GM23338 (cell line): ENCODE measurements at regions not wholly inside any gene's neighbourhood (a gene's known extent, or its start where the extent isn't known, plus 50 kb on each side); places are given as distances from the start of the nearest gene placed in this dataset.

ENCODE experiments used
- ATAC-seq: fragments of 200-7000 bp; cut with Tn5 transposase; 3 replicates; pipeline ENCODE4 v1.9.1; 2020
- DNase-seq: peaks from one replicate; pipeline ENCODE4 v3.0.0-alpha.2; 2015; ENCODE audit warnings: low spot score
- H2AFZ ChIP-seq: fragments of 200-600 bp; sonication (generic); 2 replicates; pipeline ENCODE4 v1.8.0; 2016; ENCODE audit warnings: antibody characterized with exemption, mild to moderate bottlenecking, moderate library complexity
- H3F3A ChIP-seq: fragments of 200-600 bp; sonication (generic); replicated peaks from 2 replicates; pipeline ENCODE4 v1.8.0; 2017; ENCODE audit warnings: antibody characterized with exemption, mixed run types, low read depth
- H3K27ac ChIP-seq: fragments of 200-600 bp; sonication (generic); 2 replicates; pipeline ENCODE4 v1.6.1; 2016; ENCODE audit warnings: low read depth
- H3K27me3 ChIP-seq: fragments of 200-600 bp; sonication (generic); 2 replicates; pipeline ENCODE4 v1.8.0; 2016; ENCODE audit warnings: mild to moderate bottlenecking, mixed run types, moderate library complexity; ENCODE audit not compliant: insufficient read depth
- H3K36me3 ChIP-seq: fragments of 200-600 bp; sonication (generic); 2 replicates; pipeline ENCODE4 v1.8.0; 2016; ENCODE audit warnings: mild to moderate bottlenecking; ENCODE audit not compliant: insufficient read depth
- H3K4me1 ChIP-seq: fragments of 200-600 bp; sonication (generic); 2 replicates; pipeline ENCODE4 v1.8.0; 2016; ENCODE audit warnings: mild to moderate bottlenecking, moderate library complexity; ENCODE audit not compliant: insufficient read depth
- H3K4me2 ChIP-seq: fragments of 200-600 bp; sonication (generic); 2 replicates; pipeline ENCODE4 v1.7.1; 2017; ENCODE audit warnings: mixed run types
- H3K4me3 ChIP-seq: fragments of 200-600 bp; sonication (generic); 2 replicates; pipeline ENCODE4 v1.6.1; 2016; ENCODE audit warnings: mixed run types
- H3K79me2 ChIP-seq: fragments of 200-600 bp; sonication (generic); replicated peaks from 2 replicates; pipeline ENCODE4 v1.8.0; 2017; ENCODE audit warnings: mild to moderate bottlenecking; ENCODE audit not compliant: insufficient read depth
- H3K9me2 ChIP-seq: fragments of 200-600 bp; sonication (generic); 2 replicates; pipeline ENCODE4 v1.8.0; 2017; ENCODE audit not compliant: insufficient read depth
- H4K20me1 ChIP-seq: fragments of 200-600 bp; sonication (generic); replicated peaks from 2 replicates; pipeline ENCODE4 v1.8.0; 2017; ENCODE audit warnings: mild to moderate bottlenecking; ENCODE audit not compliant: insufficient read depth
- H3K27ac Mint-ChIP-seq: 2 replicates; pipeline ENCODE4 v1.8.0; 2020; ENCODE audit warnings: inconsistent platforms, mild to moderate bottlenecking, moderate library complexity, mixed read lengths
- H3K27me3 Mint-ChIP-seq: 3 replicates; pipeline ENCODE4 v1.8.0; 2022; ENCODE audit warnings: low read depth, mild to moderate bottlenecking, moderate library complexity, mixed read lengths, inconsistent platforms; ENCODE audit not compliant: insufficient read depth, poor library complexity
- H3K36me3 Mint-ChIP-seq: 3 replicates; pipeline ENCODE4 v1.8.0; 2021; ENCODE audit warnings: low read depth, mild to moderate bottlenecking, inconsistent platforms, moderate library complexity, mixed read lengths
- H3K4me1 Mint-ChIP-seq: 3 replicates; pipeline ENCODE4 v1.8.0; 2020; ENCODE audit warnings: mild to moderate bottlenecking, inconsistent platforms, mixed read lengths
- H3K4me3 Mint-ChIP-seq: 3 replicates; pipeline ENCODE4 v1.8.0; 2021; ENCODE audit warnings: moderate library complexity, mild to moderate bottlenecking, inconsistent platforms, mixed read lengths
- H3K9me3 Mint-ChIP-seq: 3 replicates; pipeline ENCODE4 v1.8.0; 2020; ENCODE audit warnings: moderate library complexity, mild to moderate bottlenecking, inconsistent platforms, mixed read lengths
- CREB1 ChIP-seq: fragments of 250-450 bp; sonication (Bioruptor Pico); IDR thresholded peaks from 2 replicates; pipeline ENCODE4 v1.5.0; 2020; ENCODE audit warnings: low read depth, mild to moderate bottlenecking, moderate library complexity
- CTCF ChIP-seq, 2 experiments: fragments of 200-600 bp in 1 of 2; sonication (generic) in 1 of 2; conservative IDR thresholded peaks; 2 replicates each; pipeline versions ENCODE4 v1.5.1 to v1.6.1; 2016 to 2017; ENCODE audit warnings: antibody characterized with exemption in 2 of 2, low read depth in 2 of 2, mild to moderate bottlenecking in 2 of 2, moderate library complexity in 1 of 2
- ETS1 ChIP-seq: IDR thresholded peaks from 2 replicates; pipeline ENCODE4 v1.6.1; 2016; ENCODE audit warnings: antibody characterized with exemption
- EZH2 ChIP-seq: fragments of 200-600 bp; sonication (generic); IDR thresholded peaks from one replicate; pipeline ENCODE4 v1.8.0; 2017; ENCODE audit warnings: antibody characterized with exemption, mild to moderate bottlenecking, low read depth; ENCODE audit not compliant: unreplicated experiment
- EZH2phosphoT487 ChIP-seq: fragments of 200-600 bp; sonication (generic); IDR thresholded peaks from one replicate; pipeline ENCODE4 v1.8.1; 2018; ENCODE audit warnings: antibody characterized with exemption; ENCODE audit not compliant: unreplicated experiment
- JUNB ChIP-seq: IDR thresholded peaks from one replicate; pipeline ENCODE4 v1.6.1; 2016; ENCODE audit warnings: antibody characterized with exemption; ENCODE audit not compliant: unreplicated experiment
- NANOG ChIP-seq: IDR thresholded peaks from 2 replicates; pipeline ENCODE4 v1.6.1; 2016; ENCODE audit warnings: antibody characterized with exemption, borderline replicate concordance
- POLR2AphosphoS5 ChIP-seq: IDR thresholded peaks from 2 replicates; pipeline ENCODE4 v1.6.1; 2016; ENCODE audit warnings: antibody characterized with exemption, low read depth
- REST ChIP-seq: IDR thresholded peaks from one replicate; pipeline ENCODE4 v1.6.1; 2018; ENCODE audit warnings: antibody characterized with exemption; ENCODE audit not compliant: unreplicated experiment
- STAT1 ChIP-seq: IDR thresholded peaks from one replicate; pipeline ENCODE4 v1.6.1; 2016; ENCODE audit warnings: antibody characterized with exemption; ENCODE audit not compliant: unreplicated experiment
- ZNF114 ChIP-seq: fragments of 250-450 bp; sonication (Bioruptor Pico); IDR thresholded peaks from 2 replicates; pipeline ENCODE4 v1.5.0; 2020; ENCODE audit warnings: mild to moderate bottlenecking, moderate library complexity
- ZNF331 ChIP-seq: fragments of 250-450 bp; sonication (Bioruptor Pico); IDR thresholded peaks from 2 replicates; pipeline ENCODE4 v1.5.0; 2020; ENCODE audit warnings: low read depth, mild to moderate bottlenecking, moderate library complexity
- ZNF462 ChIP-seq: fragments of 250-450 bp; sonication (Bioruptor Pico); IDR thresholded peaks from 2 replicates; pipeline ENCODE4 v1.5.0; 2020; ENCODE audit warnings: mild to moderate bottlenecking, moderate library complexity

GRCh38 chr18:55794288-55795052, 206.5 kb upstream of the TCF4 start:
- no peak overlapping the region for H3K4me3 ChIP-seq

More at GRCh38 chr18:55794288-55795052, 206.5 kb upstream of the TCF4 start:
- TF ChIP-seq CTCF (conservative IDR thresholded peaks at IDR 0.05; ENCODE audit: low read depth in 2 of 2) (no peak), REST (no peak), EZH2 (no peak), NANOG (no peak), JUNB (no peak), STAT1 (no peak), ETS1 (no peak), ZNF331 (no peak), ZNF114 (CRISPR knock-in tag) (no peak), EZH2phosphoT487 (no peak), ZNF462 (CRISPR knock-in tag) (no peak), POLR2AphosphoS5 (no peak), CREB1 (CRISPR knock-in tag) (no peak)
- peaks cover 3% of the 10 kb centered on the region for H3K27me3 Mint-ChIP-seq
- no peak overlapping the region for H3K27ac ChIP-seq
- DNase-seq (no peak), ATAC-seq (peak; percentile 38; the same call in 1 of the 3 replicates)
- H3K9me3 Mint-ChIP-seq: peaks cover 9% of the 10 kb centered on the region
- H3K27ac Mint-ChIP-seq: no peak overlapping the region
- no peak overlapping the region for H3K4me3 Mint-ChIP-seq
- peaks cover 9% of the 10 kb centered on the region; the same call in 2 of the 3 replicates for H3K4me1 Mint-ChIP-seq
- H3K4me1 ChIP-seq: no peaks in the 10 kb centered on the region
- H4K20me1 ChIP-seq: no peaks in the 10 kb centered on the region
- peak overlapping the region; percentile 25; the same call in 1 of the 2 replicates for H2AFZ ChIP-seq
- H3K36me3 ChIP-seq: no peaks in the 10 kb centered on the region
- no peaks in the 10 kb centered on the region for H3F3A ChIP-seq
- H3K36me3 Mint-ChIP-seq: peaks cover 8% of the 10 kb centered on the region; the same call in 2 of the 3 replicates
- H3K27me3 ChIP-seq: no peaks in the 10 kb centered on the region
- H3K9me2 ChIP-seq: 0 out of 2 replicates have a peak, but pooled peaks cover 2% of the 10 kb centered on the region
- H3K79me2 ChIP-seq: no peaks in the 10 kb centered on the region
- no peak overlapping the region for H3K4me2 ChIP-seq
